ENCODE measurements at regions not wholly inside any gene's neighbourhood (a gene's known extent, or its start where the extent isn't known, plus 50 kb on each side); places are given as distances from the start of the nearest gene placed in this dataset.
A peak's percentile ranks its signal among the peaks of the same experiment; 100 is the strongest.

GRCh38 chr12:107352347-107353081, 259.2 kb upstream of the CRY1 start:
- peak; percentile 51 for DNase-seq

GRCh38 chr12:107353312-107353711, 260.0 kb upstream of the CRY1 start:
- DNase-seq: no peak

- DNase-seq: no peak
Observed at GRCh38 chr12:107355004-107355565, 261.7 kb upstream of the CRY1 start.

- DNase-seq: no peak
Observed at GRCh38 chr12:107355612-107356011, 262.3 kb upstream of the CRY1 start.

- DNase-seq: no peak
Observed at GRCh38 chr12:107356266-107356936, 263.1 kb upstream of the CRY1 start.

- DNase-seq: no peak
Observed at GRCh38 chr12:107356937-107357295, 263.6 kb upstream of the CRY1 start.

- no peak for DNase-seq
Observed at GRCh38 chr12:107359382-107359781, 266.0 kb upstream of the CRY1 start.

GRCh38 chr12:107360033-107360432, 266.7 kb upstream of the CRY1 start:
- no peak for DNase-seq

GRCh38 chr12:107360482-107360881, 267.1 kb upstream of the CRY1 start:
- DNase-seq: no peak

- DNase-seq: no peak
Observed at GRCh38 chr12:107361970-107362369, 268.6 kb upstream of the CRY1 start.

GRCh38 chr12:107362960-107363359, 269.6 kb upstream of the CRY1 start:
- no peak for DNase-seq

- no peak for DNase-seq
Observed at GRCh38 chr12:107364875-107365518, 271.6 kb upstream of the CRY1 start.

- DNase-seq: no peak
Observed at GRCh38 chr12:107365703-107366102, 272.4 kb upstream of the CRY1 start.

GRCh38 chr12:107366322-107366721, 273.0 kb upstream of the CRY1 start:
- DNase-seq: no peak

- no peak for DNase-seq
Observed at GRCh38 chr12:107368586-107368985, 275.2 kb upstream of the CRY1 start.

- no peak for DNase-seq
Observed at GRCh38 chr12:107369006-107369405, 275.7 kb upstream of the CRY1 start.

GRCh38 chr12:107369679-107370078, 276.3 kb upstream of the CRY1 start:
- DNase-seq: no peak

GRCh38 chr12:107372229-107372658, 278.9 kb upstream of the CRY1 start:
- DNase-seq: peak; percentile 65

GRCh38 chr12:107373238-107373809, 280.0 kb upstream of the CRY1 start:
- DNase-seq: no peak

- DNase-seq: peak; percentile 21
Observed at GRCh38 chr12:107374161-107374840, 281.0 kb upstream of the CRY1 start.

- no peak for DNase-seq
Observed at GRCh38 chr12:107375231-107375630, 281.9 kb upstream of the CRY1 start.

GRCh38 chr12:107377596-107378385, 284.4 kb upstream of the CRY1 start:
- DNase-seq: no peak
